ENCODE measurements at regions not wholly inside any gene's neighbourhood (a gene's known extent, or its start where the extent isn't known, plus 50 kb on each side); places are given as distances from the start of the nearest gene placed in this dataset.
"Not testable (repeated sequence)": the region's sequence is repeated elsewhere in the genome, so short reads cannot be mapped to it uniquely, and the experiment has no call there.

DNA sequence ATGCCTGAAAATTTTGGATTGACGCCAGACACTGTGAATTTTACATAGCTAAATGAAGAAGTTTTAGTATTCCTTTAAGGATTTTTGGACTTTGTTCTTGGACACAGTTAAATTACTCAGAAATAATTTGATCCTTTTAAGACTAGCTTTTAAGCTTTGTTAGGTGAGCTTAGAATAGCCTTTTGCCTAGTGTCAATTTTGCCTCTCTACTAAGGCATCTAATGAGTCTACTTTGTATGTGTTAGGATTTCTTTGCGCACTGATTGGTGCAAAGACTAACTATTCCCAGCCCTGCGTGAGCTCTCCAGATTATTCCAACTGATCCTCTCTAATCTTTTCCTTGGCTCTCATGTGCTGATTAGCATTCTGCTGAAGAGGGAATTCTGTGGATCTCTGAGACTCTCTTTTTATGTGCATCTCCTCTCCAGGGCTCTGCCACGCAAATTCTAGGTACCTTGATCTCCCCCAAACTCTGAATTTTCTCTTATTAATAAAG, 128.1 kb upstream of the BCL9 start:
- Histone ChIP-seq H3K9me3 (ENCODE audit: low read depth) (no peaks in the 10 kb centered on the region), H3K27me3 (no peaks in the 10 kb centered on the region), H4K20me1 (ENCODE audit: insufficient read depth, poor library complexity, severe bottlenecking) (no peaks in the 10 kb centered on the region), H3K4me1 (ENCODE audit: insufficient read depth) (no peaks in the 10 kb centered on the region), H3K79me2 (no peaks in the 10 kb centered on the region), H3K9me2 (replicated peaks; ENCODE audit: insufficient read depth) (no peaks in the 10 kb centered on the region), H3K4me3 (no peak overlapping the region), H3K4me2 (no peak overlapping the region), H3K36me3 (replicated peaks; ENCODE audit: insufficient read depth, low read depth) (no peaks in the 10 kb centered on the region), H3K27ac (no peak overlapping the region), H2AFZ (no peak overlapping the region)
- no peak for TF ChIP-seq EZH2 (IDR thresholded peaks at IDR 0.05; ENCODE audit: borderline replicate concordance)
- TF ChIP-seq, protein P1, sequence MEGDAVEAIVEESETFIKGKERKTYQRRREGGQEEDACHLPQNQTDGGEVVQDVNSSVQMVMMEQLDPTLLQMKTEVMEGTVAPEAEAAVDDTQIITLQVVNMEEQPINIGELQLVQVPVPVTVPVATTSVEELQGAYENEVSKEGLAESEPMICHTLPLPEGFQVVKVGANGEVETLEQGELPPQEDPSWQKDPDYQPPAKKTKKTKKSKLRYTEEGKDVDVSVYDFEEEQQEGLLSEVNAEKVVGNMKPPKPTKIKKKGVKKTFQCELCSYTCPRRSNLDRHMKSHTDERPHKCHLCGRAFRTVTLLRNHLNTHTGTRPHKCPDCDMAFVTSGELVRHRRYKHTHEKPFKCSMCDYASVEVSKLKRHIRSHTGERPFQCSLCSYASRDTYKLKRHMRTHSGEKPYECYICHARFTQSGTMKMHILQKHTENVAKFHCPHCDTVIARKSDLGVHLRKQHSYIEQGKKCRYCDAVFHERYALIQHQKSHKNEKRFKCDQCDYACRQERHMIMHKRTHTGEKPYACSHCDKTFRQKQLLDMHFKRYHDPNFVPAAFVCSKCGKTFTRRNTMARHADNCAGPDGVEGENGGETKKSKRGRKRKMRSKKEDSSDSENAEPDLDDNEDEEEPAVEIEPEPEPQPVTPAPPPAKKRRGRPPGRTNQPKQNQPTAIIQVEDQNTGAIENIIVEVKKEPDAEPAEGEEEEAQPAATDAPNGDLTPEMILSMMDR (IDR thresholded peaks at IDR 0.05; ENCODE audit: poor library complexity): no peak
- WGBS (ENCODE audit: low lambda C conversion rate, missing lambda C conversion rate): 73% methylated on average over 4 of the region's 4 CpGs
- no peak for DNase-seq (ENCODE audit: low spot score)

DNA sequence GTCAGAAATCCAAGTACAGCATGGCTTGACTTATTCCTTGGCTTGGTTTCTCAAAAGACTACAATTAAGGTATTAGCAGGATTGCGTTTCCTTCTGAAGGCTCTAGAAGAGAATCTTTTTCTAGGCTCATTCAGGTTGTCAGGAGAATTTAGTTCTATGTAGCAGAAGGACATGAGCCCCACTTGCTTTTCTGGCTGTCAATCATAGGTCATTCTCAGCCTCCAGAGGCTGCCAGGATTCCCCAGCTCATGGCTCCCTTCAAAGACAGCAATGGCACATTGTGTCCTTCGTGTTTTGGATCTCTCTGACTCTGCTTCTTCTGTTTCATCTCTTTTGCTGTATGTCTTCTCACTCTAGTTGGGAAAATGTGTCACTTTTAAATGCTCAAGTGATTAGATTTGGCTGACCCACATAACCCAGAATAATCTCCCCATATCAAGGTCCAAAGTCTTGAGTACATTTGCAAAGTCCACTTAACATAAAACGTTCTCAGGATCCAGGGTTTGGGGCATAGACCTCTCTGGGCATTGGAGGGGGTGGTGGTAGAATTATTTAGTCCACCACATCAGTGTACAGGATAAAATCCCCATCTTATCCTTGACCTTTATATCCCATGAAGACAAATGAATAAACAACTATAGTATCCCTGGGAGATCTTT, 126.7 kb upstream of the BCL9 start:
- Histone ChIP-seq H4K20me1 (ENCODE audit: insufficient read depth, poor library complexity, severe bottlenecking) (no peaks in the 10 kb centered on the region), H3K27me3 (no peaks in the 10 kb centered on the region), H3K9me3 (ENCODE audit: low read depth) (no peaks in the 10 kb centered on the region), H3K79me2 (no peaks in the 10 kb centered on the region), H3K4me2 (no peak overlapping the region), H3K4me3 (no peak overlapping the region), H3K4me1 (ENCODE audit: insufficient read depth) (no peaks in the 10 kb centered on the region), H3K36me3 (replicated peaks; ENCODE audit: insufficient read depth, low read depth) (no peaks in the 10 kb centered on the region), H2AFZ (no peak overlapping the region), H3K27ac (no peak overlapping the region), H3K9me2 (replicated peaks; ENCODE audit: insufficient read depth) (no peaks in the 10 kb centered on the region)
- TF ChIP-seq, protein P1 (IDR thresholded peaks at IDR 0.05; ENCODE audit: poor library complexity): no peak
- no peak for TF ChIP-seq EZH2phosphoT487 (IDR thresholded peaks at IDR 0.05; ENCODE audit: low read depth, severe bottlenecking, unreplicated experiment)
- TF ChIP-seq EZH2 (IDR thresholded peaks at IDR 0.05; ENCODE audit: borderline replicate concordance): no peak
- WGBS (ENCODE audit: low lambda C conversion rate, missing lambda C conversion rate): 71% methylated on average over 3 of the region's 3 CpGs
- no peak for DNase-seq (ENCODE audit: low spot score)

DNA sequence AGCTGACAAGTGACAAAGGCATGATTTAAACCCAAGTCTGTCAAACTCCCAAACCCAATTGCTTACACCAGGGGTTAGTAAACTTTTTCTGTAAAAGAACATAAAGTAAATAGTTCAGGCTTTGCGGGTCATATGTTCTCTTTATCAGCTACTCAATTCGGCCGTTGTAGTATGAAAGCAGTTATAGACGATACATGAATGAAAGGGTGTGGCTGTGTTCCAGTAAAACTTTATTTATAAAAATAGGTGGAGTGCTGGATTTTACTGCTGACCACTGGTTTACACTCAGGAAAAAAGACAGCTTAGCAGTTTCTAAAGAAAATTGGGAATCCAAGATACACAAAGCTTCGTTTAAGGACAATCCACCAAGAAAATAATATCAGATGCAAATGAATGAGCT, 124.3 kb upstream of the BCL9 start:
- H2AFZ ChIP-seq: no peak overlapping the region
- TF ChIP-seq, protein P1 (IDR thresholded peaks at IDR 0.05; ENCODE audit: poor library complexity): no peak
- TF ChIP-seq EZH2phosphoT487 (IDR thresholded peaks at IDR 0.05; ENCODE audit: low read depth, severe bottlenecking, unreplicated experiment) (no peak), EZH2 (IDR thresholded peaks at IDR 0.05; ENCODE audit: borderline replicate concordance) (no peak)
- H3K27ac ChIP-seq: no peak overlapping the region
- H4K20me1 ChIP-seq (ENCODE audit: insufficient read depth, poor library complexity, severe bottlenecking): no peaks in the 10 kb centered on the region
- H3K9me2 ChIP-seq (replicated peaks; ENCODE audit: insufficient read depth): no peaks in the 10 kb centered on the region
- H3K4me1 ChIP-seq (ENCODE audit: insufficient read depth): no peaks in the 10 kb centered on the region
- no peaks in the 10 kb centered on the region for H3K79me2 ChIP-seq
- H3K27me3 ChIP-seq: no peaks in the 10 kb centered on the region
- H3K4me3 ChIP-seq: no peak overlapping the region
- WGBS (ENCODE audit: low lambda C conversion rate, missing lambda C conversion rate): 56% methylated on average over 5 of the region's 5 CpGs
- no peak overlapping the region for H3K4me2 ChIP-seq
- H3K36me3 ChIP-seq (replicated peaks; ENCODE audit: insufficient read depth, low read depth): no peaks in the 10 kb centered on the region
- no peak for DNase-seq (ENCODE audit: low spot score)
- H3K9me3 ChIP-seq (ENCODE audit: low read depth): no peaks in the 10 kb centered on the region

DNA sequence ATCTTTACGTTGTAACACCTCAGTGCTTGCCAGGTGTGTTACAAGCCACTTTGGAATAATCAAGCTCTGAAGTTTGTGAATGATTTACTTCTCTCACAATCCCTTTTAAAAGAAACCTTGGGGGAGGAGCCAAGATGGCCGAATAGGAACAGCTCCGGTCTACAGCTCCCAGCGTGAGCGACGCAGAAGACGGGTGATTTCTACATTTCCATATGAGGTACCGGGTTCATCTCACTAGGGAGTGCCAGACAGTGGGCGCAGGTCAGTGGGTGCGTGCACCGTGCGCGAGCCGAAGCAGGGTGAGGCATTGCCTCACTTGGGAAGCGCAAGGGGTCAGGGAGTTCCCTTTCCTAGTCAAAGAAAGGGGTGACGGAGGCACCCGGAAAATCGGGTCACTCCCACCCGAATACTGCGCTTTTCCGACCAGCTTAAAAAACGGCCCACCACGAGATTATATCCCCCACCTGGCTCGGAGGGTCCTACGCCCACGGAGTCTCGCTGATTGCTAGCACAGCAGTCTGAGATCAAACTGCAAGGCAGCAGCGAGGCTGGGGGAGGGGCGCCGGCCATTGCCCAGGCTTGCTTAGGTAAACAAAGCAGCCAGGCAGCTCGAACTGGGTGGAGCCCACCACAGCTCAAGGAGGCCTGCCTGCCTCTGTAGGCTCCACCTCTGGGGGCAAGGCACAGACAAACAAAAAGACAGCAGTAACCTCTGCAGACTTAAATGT, 118.0 kb upstream of the BCL9 start:
- H2AFZ ChIP-seq: not testable (repeated sequence)

More for the DNA sequence above, 118.0 kb upstream of the BCL9 start:
- DNase-seq (ENCODE audit: low spot score); H3K27ac ChIP-seq; H3K4me1 ChIP-seq (ENCODE audit: insufficient read depth); H3K27me3 ChIP-seq; H3K36me3 ChIP-seq (replicated peaks; ENCODE audit: insufficient read depth, low read depth); H4K20me1 ChIP-seq (ENCODE audit: insufficient read depth, poor library complexity, severe bottlenecking); H3K9me3 ChIP-seq (ENCODE audit: low read depth); H3K4me3 ChIP-seq; H3K9me2 ChIP-seq (replicated peaks; ENCODE audit: insufficient read depth); H3K4me2 ChIP-seq; H3K79me2 ChIP-seq: not testable (repeated sequence)
- WGBS (ENCODE audit: low lambda C conversion rate, missing lambda C conversion rate): 66% methylated on average over 24 of the region's 31 CpGs
